BE2C (cell line): ENCODE measurements at regions not wholly inside any gene's neighbourhood (a gene's known extent, or its start where the extent isn't known, plus 50 kb on each side); places are given as distances from the start of the nearest gene placed in this dataset.

Experiments used
- DNase-seq: peaks from one replicate; pipeline ENCODE4 v3.0.0-alpha.2; 2020
- H3K27me3 ChIP-seq: fragments of 250-450 bp; sonication (Bioruptor Pico); 2 replicates; pipeline ENCODE4 v1.5.1; 2020; ENCODE audit warnings: mild to moderate bottlenecking
- H3K36me3 ChIP-seq: fragments of 250-450 bp; sonication (Bioruptor Pico); 2 replicates; pipeline ENCODE4 v1.5.1; 2020; ENCODE audit warnings: mild to moderate bottlenecking
- H3K4me1 ChIP-seq: fragments of 250-450 bp; sonication (Bioruptor Pico); 2 replicates; pipeline ENCODE4 v1.5.1; 2020
- H3K4me3 ChIP-seq: 2 replicates; pipeline ENCODE4 v1.5.1; 2011; ENCODE audit warnings: low read depth, low read length
- H3K9me3 ChIP-seq: fragments of 250-450 bp; sonication (Bioruptor Pico); 2 replicates; pipeline ENCODE4 v1.5.1; 2020
- CTCF ChIP-seq: IDR thresholded peaks from 2 replicates; pipeline ENCODE4 v1.5.1; 2012; ENCODE audit warnings: mild to moderate bottlenecking, low read depth, low read length

- Histone ChIP-seq H3K27me3 (no peaks in the 10 kb centered on the region), H3K36me3 (no peaks in the 10 kb centered on the region), H3K9me3 (no peaks in the 10 kb centered on the region), H3K4me1 (no peaks in the 10 kb centered on the region; the same call in none of the 2 replicates), H3K4me3 (no peak overlapping the region; the same call in 1 of the 2 replicates)
- TF ChIP-seq CTCF = peak; percentile 91
- peak; percentile 86 for DNase-seq
Measured at GRCh38 chr15:31977812-31978661, 52.3 kb upstream of the CHRNA7 start.
